Fibroblast of mammary gland (primary cell): ENCODE measurements at regions not wholly inside any gene's neighbourhood (a gene's known extent, or its start where the extent isn't known, plus 50 kb on each side); places are given as distances from the start of the nearest gene placed in this dataset.

Source experiments
- DNase-seq: peaks from one replicate; pipeline ENCODE4 v3.0.0-alpha.2; 2010; ENCODE audit warnings: low read depth
- H3K4me3 ChIP-seq: 2 replicates; pipeline ENCODE4 v1.5.1; 2011; ENCODE audit warnings: low read depth, mild to moderate bottlenecking, low read length, moderate library complexity; ENCODE audit not compliant: control insufficient read depth
- CTCF ChIP-seq: conservative IDR thresholded peaks from 2 replicates; pipeline ENCODE4 v1.5.1; 2011; ENCODE audit warnings: low read depth, low read length, inconsistent platforms; ENCODE audit not compliant: control insufficient read depth, insufficient read depth

DNA sequence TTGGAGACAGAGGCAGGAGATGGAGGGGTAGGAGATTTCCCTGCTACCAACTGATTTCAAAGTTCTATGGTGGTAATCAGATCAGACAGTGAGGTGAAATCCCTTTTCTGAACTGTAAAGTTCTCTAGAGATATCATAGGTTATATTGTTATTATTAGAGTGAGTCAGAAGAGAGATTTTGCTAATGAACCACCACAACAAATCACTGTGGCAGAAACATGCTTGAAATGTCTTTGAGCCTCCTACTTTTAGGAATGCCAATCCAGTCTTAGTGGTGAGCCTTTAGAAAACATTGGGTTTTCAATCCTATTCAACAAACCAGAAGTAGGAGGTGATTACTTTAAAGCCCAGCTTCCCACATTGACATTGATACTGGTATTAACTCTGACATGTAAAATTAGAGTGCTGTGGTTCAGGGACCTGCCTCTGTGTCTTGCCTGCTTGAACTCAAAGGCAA is 136.7 kb upstream of the CNR1 start:
- no peak overlapping the region for H3K4me3 ChIP-seq
- peak; percentile 24 for DNase-seq
- no peak for TF ChIP-seq CTCF

DNA sequence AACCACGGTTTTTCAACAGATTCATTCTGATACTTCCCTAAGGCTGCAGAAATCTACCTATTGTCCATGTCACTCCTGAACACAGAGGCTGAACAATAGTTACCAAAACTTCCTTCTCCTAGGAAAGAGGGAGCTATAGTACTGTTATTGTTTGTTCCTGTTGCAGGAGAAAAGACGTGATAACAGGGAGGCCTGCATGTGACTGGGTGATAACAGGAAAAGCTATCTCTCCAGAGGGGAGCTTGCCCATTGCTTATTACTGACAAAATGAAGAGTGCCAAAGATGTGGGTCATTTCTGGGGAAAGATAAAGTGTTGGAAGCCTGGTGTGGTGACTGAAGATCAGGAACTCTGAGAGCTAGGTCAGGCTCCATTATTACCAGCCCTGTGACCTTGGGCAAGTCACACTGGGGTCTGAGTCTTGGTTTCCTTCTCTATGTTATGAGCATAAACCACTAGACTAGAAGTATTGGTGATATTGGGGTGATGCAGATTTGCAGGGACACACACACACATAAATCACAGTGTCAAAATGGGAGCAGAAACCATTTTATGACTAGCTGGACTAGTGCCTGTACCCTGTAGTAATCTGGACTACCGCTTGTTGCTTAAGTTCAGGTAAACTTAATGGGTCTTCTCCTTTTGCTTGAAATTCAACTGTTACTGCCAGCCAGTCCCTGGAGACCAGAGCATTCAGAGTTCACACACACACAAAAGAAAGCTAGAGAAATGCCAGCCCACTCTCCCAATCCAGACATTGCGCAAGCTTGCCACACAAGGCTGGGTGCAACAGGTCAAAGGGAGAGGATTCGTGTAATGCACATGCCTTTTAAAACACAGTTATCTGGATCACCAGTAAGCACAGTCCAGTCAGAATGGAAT is 136.0 kb upstream of the CNR1 start:
- H3K4me3 ChIP-seq: no peak overlapping the region
- DNase-seq: peak; percentile 30
- no peak for TF ChIP-seq CTCF

GRCh38 chr6:88301256-88301655 is 135.1 kb upstream of the CNR1 start:
- TF ChIP-seq CTCF: no peak
- no peak overlapping the region for H3K4me3 ChIP-seq
- no peak for DNase-seq

- TF ChIP-seq CTCF: no peak
- DNase-seq: no peak
- H3K4me3 ChIP-seq: no peak overlapping the region
Measured at GRCh38 chr6:88298066-88298845, 132.1 kb upstream of the CNR1 start.

DNA sequence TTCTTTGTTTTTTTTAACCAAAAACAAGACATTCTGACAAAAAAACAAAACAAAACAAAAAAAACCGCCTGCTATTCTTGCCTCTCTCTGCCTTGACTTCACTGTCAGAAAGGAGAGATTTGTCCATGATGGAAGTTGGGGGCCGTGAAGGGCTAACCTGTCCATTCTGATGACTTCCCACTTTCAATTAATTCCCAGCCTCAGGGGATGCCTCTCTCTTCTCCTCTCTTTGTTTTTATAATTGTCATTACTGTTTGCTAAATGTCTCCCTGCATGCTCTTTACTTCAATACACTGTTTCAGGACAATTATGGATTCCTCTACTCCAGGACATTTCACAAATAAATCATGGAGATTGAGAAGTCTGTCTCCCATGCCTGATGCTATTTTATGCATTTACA is 130.5 kb upstream of the CNR1 start:
- DNase-seq: no peak

GRCh38 chr6:88295663-88296062 is 129.5 kb upstream of the CNR1 start:
- no peak overlapping the region for H3K4me3 ChIP-seq
- no peak for TF ChIP-seq CTCF
- no peak for DNase-seq

More for the DNA sequence above, 130.5 kb upstream of the CNR1 start:
- H3K4me3 ChIP-seq: no peak overlapping the region
- TF ChIP-seq CTCF: no peak
